GM12892 (cell line): ENCODE measurements at regions not wholly inside any gene's neighbourhood (a gene's known extent, or its start where the extent isn't known, plus 50 kb on each side); places are given as distances from the start of the nearest gene placed in this dataset.

Experiments
- POLR2A ChIP-seq: IDR thresholded peaks from 2 replicates; pipeline ENCODE4 v1.6.1; 2011; ENCODE audit warnings: low read depth, low read length, control low read depth
- POLR2AphosphoS5 ChIP-seq: IDR thresholded peaks from 2 replicates; pipeline ENCODE4 v1.6.1; 2011; ENCODE audit warnings: low read depth, low read length, control low read depth
- TAF1 ChIP-seq: IDR thresholded peaks from 2 replicates; pipeline ENCODE4 v1.6.1; 2011; ENCODE audit warnings: low read depth, mild to moderate bottlenecking, control low read depth, low read length, borderline replicate concordance

DNA sequence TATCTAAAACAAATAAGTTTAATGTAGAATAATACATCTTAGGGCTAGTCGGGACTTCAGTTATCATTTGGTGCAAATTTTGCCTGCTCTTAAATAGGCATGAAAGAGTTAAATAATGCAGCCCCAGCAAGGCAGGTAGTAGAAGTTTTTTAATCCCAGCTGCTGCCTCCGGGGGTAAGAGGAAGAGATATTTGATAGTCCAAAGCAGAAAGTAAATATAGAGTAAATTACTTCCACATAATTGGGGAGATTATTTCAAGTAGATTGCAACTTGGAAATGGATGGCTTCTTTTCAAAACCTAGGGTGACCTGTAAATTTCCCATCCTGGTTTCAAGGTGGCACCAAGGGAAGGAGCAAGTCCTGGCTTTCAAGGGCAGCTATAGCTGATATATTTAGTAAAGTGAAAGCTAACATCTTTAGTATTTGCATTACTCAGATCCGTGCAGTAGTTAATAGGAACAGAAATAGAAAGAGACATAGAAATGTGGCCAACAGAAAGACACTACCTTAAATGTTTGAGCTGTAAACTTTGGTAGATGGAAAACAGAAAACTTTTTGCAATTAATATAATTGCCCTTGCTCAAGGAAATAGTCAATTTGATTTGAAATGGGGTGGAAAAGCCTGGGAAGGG lies 109.1 kb downstream of the LMO4 start:
- TF ChIP-seq POLR2AphosphoS5 = no peak
- TF ChIP-seq POLR2A = no peak
- no peak for TF ChIP-seq TAF1
